IPS-NIHi11 (cell line): ENCODE measurements at regions not wholly inside any gene's neighbourhood (a gene's known extent, or its start where the extent isn't known, plus 50 kb on each side); places are given as distances from the start of the nearest gene placed in this dataset.

Source experiments
- DNase-seq: peaks from one replicate; pipeline ENCODE4 v3.0.0; 2012; ENCODE audit warnings: mixed read lengths, low spot score

GRCh38 chr10:71069909-71070666 is 142.3 kb upstream of the UNC5B start:
- DNase-seq = no peak

- DNase-seq = no peak
Observed at GRCh38 chr10:71070741-71071140, 141.6 kb upstream of the UNC5B start.

- DNase-seq = no peak
Observed at GRCh38 chr10:71072131-71072822, 140.1 kb upstream of the UNC5B start.

- DNase-seq = no peak
Observed at GRCh38 chr10:71072823-71073210, 139.6 kb upstream of the UNC5B start.

GRCh38 chr10:71073451-71074175 is 138.8 kb upstream of the UNC5B start:
- DNase-seq = no peak

- peak; percentile 82 for DNase-seq
Observed at GRCh38 chr10:71074176-71074755, 138.1 kb upstream of the UNC5B start.

GRCh38 chr10:71075086-71075758 is 137.1 kb upstream of the UNC5B start:
- DNase-seq = no peak

- no peak for DNase-seq
Observed at GRCh38 chr10:71075759-71076472, 136.5 kb upstream of the UNC5B start.

GRCh38 chr10:71076473-71077142 is 135.8 kb upstream of the UNC5B start:
- peak; percentile 31 for DNase-seq

- DNase-seq = peak; percentile 37
Observed at GRCh38 chr10:71077143-71077581, 135.2 kb upstream of the UNC5B start.

- DNase-seq = peak; percentile 4
Observed at GRCh38 chr10:71077796-71078453, 134.4 kb upstream of the UNC5B start.

GRCh38 chr10:71078454-71079145 is 133.8 kb upstream of the UNC5B start:
- DNase-seq = peak; percentile 2

GRCh38 chr10:71079761-71080380 is 132.5 kb upstream of the UNC5B start:
- DNase-seq = peak; percentile 5

GRCh38 chr10:71080381-71081228 is 131.8 kb upstream of the UNC5B start:
- DNase-seq = no peak

- DNase-seq = peak; percentile 1
Observed at GRCh38 chr10:71081229-71081560, 131.2 kb upstream of the UNC5B start.

GRCh38 chr10:71081912-71082311 is 130.5 kb upstream of the UNC5B start:
- no peak for DNase-seq

- peak; percentile 3 for DNase-seq
Observed at GRCh38 chr10:71082960-71083715, 129.2 kb upstream of the UNC5B start.

GRCh38 chr10:71083716-71083975 is 128.7 kb upstream of the UNC5B start:
- peak; percentile 5 for DNase-seq
